ENCODE measurements at regions not wholly inside any gene's neighbourhood (a gene's known extent, or its start where the extent isn't known, plus 50 kb on each side); places are given as distances from the start of the nearest gene placed in this dataset.

DNA sequence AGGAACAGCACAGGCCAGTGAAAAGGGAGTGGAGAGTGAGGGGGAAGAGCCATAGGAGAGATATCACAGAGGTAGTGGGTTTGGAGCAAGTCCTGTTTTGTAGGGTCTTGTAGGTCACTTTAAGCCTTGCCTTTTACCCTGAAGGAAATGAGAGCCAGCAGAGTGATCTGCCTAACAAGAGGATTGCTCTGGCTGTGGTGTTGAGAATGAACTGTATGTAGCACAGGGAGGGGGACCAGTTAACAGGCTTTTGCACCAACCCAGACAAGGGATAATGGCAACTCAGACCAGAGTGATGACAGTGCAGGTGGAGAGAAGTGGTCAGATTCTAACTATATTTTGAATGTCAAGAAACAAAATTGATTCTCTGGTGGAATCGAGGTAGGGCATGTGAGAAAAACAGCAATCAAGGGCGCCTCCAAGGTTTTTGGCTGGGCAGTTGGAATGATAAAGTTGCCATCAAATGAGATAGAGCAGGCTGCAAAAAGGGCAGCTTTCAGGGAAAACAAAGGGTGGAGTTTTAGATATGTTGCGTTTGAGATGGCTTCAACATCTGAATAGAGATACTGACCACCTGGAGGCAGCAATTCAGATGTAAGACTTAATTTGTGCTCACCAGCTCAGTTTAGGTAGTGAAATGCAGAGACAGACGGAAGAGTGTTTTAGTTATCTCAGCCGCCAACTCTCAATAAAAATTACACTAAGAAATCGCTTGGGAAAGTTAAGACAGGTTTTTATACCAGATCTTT is 134.4 kb upstream of the BTBD3 start:
- no peak overlapping the region for H3K4me2 ChIP-seq (ENCODE audit: low read length)
- no peak for DNase-seq (ENCODE audit: low spot score)
- no peaks in the 10 kb centered on the region for H3K9me2 ChIP-seq (ENCODE audit: insufficient read depth, low read length)
- no peaks in the 10 kb centered on the region for H4K20me1 ChIP-seq (ENCODE audit: insufficient read depth, low read length)
- TF ChIP-seq, protein P1, sequence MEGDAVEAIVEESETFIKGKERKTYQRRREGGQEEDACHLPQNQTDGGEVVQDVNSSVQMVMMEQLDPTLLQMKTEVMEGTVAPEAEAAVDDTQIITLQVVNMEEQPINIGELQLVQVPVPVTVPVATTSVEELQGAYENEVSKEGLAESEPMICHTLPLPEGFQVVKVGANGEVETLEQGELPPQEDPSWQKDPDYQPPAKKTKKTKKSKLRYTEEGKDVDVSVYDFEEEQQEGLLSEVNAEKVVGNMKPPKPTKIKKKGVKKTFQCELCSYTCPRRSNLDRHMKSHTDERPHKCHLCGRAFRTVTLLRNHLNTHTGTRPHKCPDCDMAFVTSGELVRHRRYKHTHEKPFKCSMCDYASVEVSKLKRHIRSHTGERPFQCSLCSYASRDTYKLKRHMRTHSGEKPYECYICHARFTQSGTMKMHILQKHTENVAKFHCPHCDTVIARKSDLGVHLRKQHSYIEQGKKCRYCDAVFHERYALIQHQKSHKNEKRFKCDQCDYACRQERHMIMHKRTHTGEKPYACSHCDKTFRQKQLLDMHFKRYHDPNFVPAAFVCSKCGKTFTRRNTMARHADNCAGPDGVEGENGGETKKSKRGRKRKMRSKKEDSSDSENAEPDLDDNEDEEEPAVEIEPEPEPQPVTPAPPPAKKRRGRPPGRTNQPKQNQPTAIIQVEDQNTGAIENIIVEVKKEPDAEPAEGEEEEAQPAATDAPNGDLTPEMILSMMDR (conservative IDR thresholded peaks at IDR 0.05; ENCODE audit: low read length), result no peak
- TF ChIP-seq EZH2phosphoT487 (IDR thresholded peaks at IDR 0.05; ENCODE audit: borderline replicate concordance, low read depth, low read length), result no peak
- H2AFZ ChIP-seq (ENCODE audit: low read length), result no peak overlapping the region
- H3K9me3 ChIP-seq (ENCODE audit: low read length), result no peaks in the 10 kb centered on the region
- H3K27ac ChIP-seq (ENCODE audit: low read depth, low read length, poor library complexity, severe bottlenecking), result no peak overlapping the region
- no peak overlapping the region for H3K4me3 ChIP-seq (ENCODE audit: low read depth, low read length, poor library complexity, severe bottlenecking)
- H3K36me3 ChIP-seq (ENCODE audit: insufficient read depth, low read length), result no peaks in the 10 kb centered on the region
- BruUV-seq (replicated peaks), result no TSS peak
- ChIA-PET POLR2A (no interaction called here), CTCF (ENCODE audit: unreplicated experiment) (no interaction called here)
- intact Hi-C loops (cut with micrococcal nuclease; ENCODE audit: unreplicated experiment), result no loop called here
- H3K4me1 ChIP-seq (ENCODE audit: insufficient read depth, low read length, poor library complexity, severe bottlenecking), result no peaks in the 10 kb centered on the region
- H3K79me2 ChIP-seq (ENCODE audit: insufficient read depth, low read depth, low read length), result no peaks in the 10 kb centered on the region

DNA sequence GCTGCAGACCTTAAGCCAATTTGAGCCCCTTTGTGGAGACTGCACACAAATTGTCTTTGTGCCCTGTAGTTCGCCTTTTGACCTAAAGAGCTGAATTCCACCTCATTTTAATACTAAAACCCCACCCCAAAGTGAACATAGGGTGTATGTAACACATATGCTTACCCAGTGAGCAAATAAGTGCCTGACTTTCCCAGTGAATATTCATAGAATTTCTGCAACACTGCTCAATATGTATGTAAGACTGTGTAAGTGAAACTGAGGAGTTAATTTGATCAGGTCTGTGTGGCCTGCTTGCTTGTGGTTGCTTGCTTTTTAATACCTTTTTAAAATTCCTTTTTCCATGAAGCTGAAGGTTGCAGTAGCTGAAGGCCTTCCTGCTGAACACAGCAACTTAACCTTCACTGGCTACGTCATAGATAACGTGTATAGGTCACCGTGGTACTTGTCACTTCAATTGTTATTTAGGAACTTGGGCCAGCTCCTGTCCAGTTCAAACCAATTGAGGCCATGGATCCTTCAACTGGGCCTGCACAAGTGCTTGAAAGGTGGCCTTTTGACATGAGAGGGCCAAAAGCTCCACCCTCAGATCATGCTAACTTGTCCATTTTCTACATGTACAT is 131.7 kb upstream of the BTBD3 start:
- intact Hi-C loops (cut with micrococcal nuclease; ENCODE audit: unreplicated experiment), result no loop called here
- no peak overlapping the region for H3K4me3 ChIP-seq (ENCODE audit: low read depth, low read length, poor library complexity, severe bottlenecking)
- no peaks in the 10 kb centered on the region for H3K36me3 ChIP-seq (ENCODE audit: insufficient read depth, low read length)
- TF ChIP-seq EZH2phosphoT487 (IDR thresholded peaks at IDR 0.05; ENCODE audit: borderline replicate concordance, low read depth, low read length), result no peak
- TF ChIP-seq, protein P1 (conservative IDR thresholded peaks at IDR 0.05; ENCODE audit: low read length), result no peak
- no peaks in the 10 kb centered on the region for H3K9me3 ChIP-seq (ENCODE audit: low read length)
- ChIA-PET CTCF (ENCODE audit: unreplicated experiment) (no interaction called here), POLR2A (interaction anchor here (0.5 to 0.9 kb wide), 2 partner anchors 9 to 727 kb away, joined by 3 read pairs; no protein-coding TSS in a partner anchor)
- BruUV-seq (replicated peaks), result no TSS peak
- no peaks in the 10 kb centered on the region for H3K9me2 ChIP-seq (ENCODE audit: insufficient read depth, low read length)
- H3K79me2 ChIP-seq (ENCODE audit: insufficient read depth, low read depth, low read length), result no peaks in the 10 kb centered on the region
- no peak overlapping the region for H2AFZ ChIP-seq (ENCODE audit: low read length)
- no peak overlapping the region for H3K4me2 ChIP-seq (ENCODE audit: low read length)
- H4K20me1 ChIP-seq (ENCODE audit: insufficient read depth, low read length), result no peaks in the 10 kb centered on the region
- no peak for DNase-seq (ENCODE audit: low spot score)
- no peaks in the 10 kb centered on the region for H3K4me1 ChIP-seq (ENCODE audit: insufficient read depth, low read length, poor library complexity, severe bottlenecking)
- H3K27ac ChIP-seq (ENCODE audit: low read depth, low read length, poor library complexity, severe bottlenecking), result no peak overlapping the region

- ChIA-PET POLR2A (no interaction called here), CTCF (ENCODE audit: unreplicated experiment) (no interaction called here)
- Histone ChIP-seq H3K9me2 (ENCODE audit: insufficient read depth, low read length) (no peaks in the 10 kb centered on the region), H3K79me2 (ENCODE audit: insufficient read depth, low read depth, low read length) (no peaks in the 10 kb centered on the region), H3K4me3 (ENCODE audit: low read depth, low read length, poor library complexity, severe bottlenecking) (no peak overlapping the region), H3K4me2 (ENCODE audit: low read length) (no peak overlapping the region), H3K4me1 (ENCODE audit: insufficient read depth, low read length, poor library complexity, severe bottlenecking) (no peaks in the 10 kb centered on the region), H3K27ac (ENCODE audit: low read depth, low read length, poor library complexity, severe bottlenecking) (no peak overlapping the region), H3K36me3 (ENCODE audit: insufficient read depth, low read length) (no peaks in the 10 kb centered on the region), H3K9me3 (ENCODE audit: low read length) (no peaks in the 10 kb centered on the region), H4K20me1 (ENCODE audit: insufficient read depth, low read length) (no peaks in the 10 kb centered on the region), H2AFZ (ENCODE audit: low read length) (no peak overlapping the region)
- intact Hi-C loops (cut with micrococcal nuclease; ENCODE audit: unreplicated experiment), result no loop called here
- no peak for DNase-seq (ENCODE audit: low spot score)
- no TSS peak for BruUV-seq (replicated peaks)
- no peak for TF ChIP-seq EZH2phosphoT487 (IDR thresholded peaks at IDR 0.05; ENCODE audit: borderline replicate concordance, low read depth, low read length)
- TF ChIP-seq, protein P1 (conservative IDR thresholded peaks at IDR 0.05; ENCODE audit: low read length), result no peak
Measured at GRCh38 chr20:11790046-11790445, 127.6 kb upstream of the BTBD3 start.
